KMS-11 (cell line): ENCODE measurements at regions not wholly inside any gene's neighbourhood (a gene's known extent, or its start where the extent isn't known, plus 50 kb on each side); places are given as distances from the start of the nearest gene placed in this dataset.

Experiments used
- H2AFZ ChIP-seq: fragments of 200-600 bp; sonication (generic); 2 replicates; pipeline ENCODE4 v1.6.1; 2016; ENCODE audit warnings: antibody characterized with exemption, mixed run types, low read depth
- H3K27ac ChIP-seq: fragments of 200-600 bp; sonication (generic); 2 replicates; pipeline ENCODE4 v1.6.1; 2016; ENCODE audit warnings: mild to moderate bottlenecking, mixed run types
- H3K27me3 ChIP-seq: fragments of 200-600 bp; sonication (generic); 2 replicates; pipeline ENCODE4 v1.6.1; 2017; ENCODE audit warnings: mild to moderate bottlenecking, low read depth, mixed run types, moderate library complexity; ENCODE audit not compliant: insufficient read depth
- H3K36me3 ChIP-seq: fragments of 200-600 bp; sonication (generic); 2 replicates; pipeline ENCODE4 v1.6.1; 2017; ENCODE audit warnings: mild to moderate bottlenecking, mixed run types; ENCODE audit not compliant: insufficient read depth
- H3K4me1 ChIP-seq: fragments of 200-600 bp; sonication (generic); 2 replicates; pipeline ENCODE4 v1.6.1; 2016; ENCODE audit warnings: mild to moderate bottlenecking, low read depth, mixed run types; ENCODE audit not compliant: poor library complexity, severe bottlenecking
- H3K4me2 ChIP-seq: fragments of 200-600 bp; sonication (generic); 2 replicates; pipeline ENCODE4 v1.7.0; 2016; ENCODE audit warnings: mild to moderate bottlenecking, mixed run types
- H3K4me3 ChIP-seq: fragments of 200-600 bp; sonication (generic); IDR thresholded peaks from 2 replicates; pipeline ENCODE4 v1.6.1; 2017; ENCODE audit warnings: low read depth, low read length, mixed read lengths; ENCODE audit not compliant: insufficient read depth
- H3K79me2 ChIP-seq: fragments of 200-600 bp; sonication (generic); 2 replicates; pipeline ENCODE4 v1.6.1; 2016; ENCODE audit warnings: low read depth, mixed run types; ENCODE audit not compliant: insufficient read depth
- H3K9ac ChIP-seq: fragments of 200-600 bp; sonication (generic); 2 replicates; pipeline ENCODE4 v1.6.1; 2016; ENCODE audit warnings: mild to moderate bottlenecking, mixed run types
- H4K20me1 ChIP-seq: fragments of 200-600 bp; sonication (generic); 2 replicates; pipeline ENCODE4 v1.6.1; 2016; ENCODE audit warnings: mild to moderate bottlenecking, mixed run types; ENCODE audit not compliant: insufficient read depth
- CTCF ChIP-seq: fragments of 200-600 bp; sonication (generic); conservative IDR thresholded peaks from 2 replicates; pipeline ENCODE4 v1.6.1; 2017; ENCODE audit warnings: low read depth, mild to moderate bottlenecking, antibody characterized with exemption, low read length, moderate library complexity, mixed read lengths

GRCh38 chr3:106078635-106079034 is 209.8 kb upstream of the CBLB start:
- H4K20me1 ChIP-seq = no peaks in the 10 kb centered on the region
- no peak overlapping the region for H3K4me3 ChIP-seq
- no peak overlapping the region for H3K9ac ChIP-seq
- H3K27ac ChIP-seq = no peak overlapping the region
- no peaks in the 10 kb centered on the region for H3K27me3 ChIP-seq
- no peak overlapping the region for H2AFZ ChIP-seq
- H3K79me2 ChIP-seq = no peaks in the 10 kb centered on the region
- no peak for TF ChIP-seq CTCF
- no peak overlapping the region for H3K4me2 ChIP-seq
- H3K36me3 ChIP-seq = no peaks in the 10 kb centered on the region
- H3K4me1 ChIP-seq = no peaks in the 10 kb centered on the region

- H3K27ac ChIP-seq = no peak overlapping the region
- no peak for TF ChIP-seq CTCF
- H3K36me3 ChIP-seq = no peaks in the 10 kb centered on the region
- H3K4me2 ChIP-seq = no peak overlapping the region
- H3K79me2 ChIP-seq = no peaks in the 10 kb centered on the region
- H3K9ac ChIP-seq = no peak overlapping the region
- no peaks in the 10 kb centered on the region for H4K20me1 ChIP-seq
- no peak overlapping the region for H3K4me3 ChIP-seq
- no peak overlapping the region for H2AFZ ChIP-seq
- H3K4me1 ChIP-seq = no peaks in the 10 kb centered on the region
- H3K27me3 ChIP-seq = no peaks in the 10 kb centered on the region
Measured at GRCh38 chr3:106082616-106083015, 213.8 kb upstream of the CBLB start.

GRCh38 chr3:106083207-106083606 is 214.4 kb upstream of the CBLB start:
- TF ChIP-seq CTCF = no peak
- Histone ChIP-seq H3K9ac (no peak overlapping the region), H3K4me2 (no peak overlapping the region), H3K79me2 (no peaks in the 10 kb centered on the region), H3K27me3 (no peaks in the 10 kb centered on the region), H3K36me3 (no peaks in the 10 kb centered on the region), H2AFZ (no peak overlapping the region), H3K4me1 (no peaks in the 10 kb centered on the region), H4K20me1 (no peaks in the 10 kb centered on the region), H3K4me3 (no peak overlapping the region), H3K27ac (no peak overlapping the region)

GRCh38 chr3:106083854-106084253 is 215.0 kb upstream of the CBLB start:
- Histone ChIP-seq H3K4me1 (no peaks in the 10 kb centered on the region), H3K4me2 (no peak overlapping the region), H3K27me3 (no peaks in the 10 kb centered on the region), H4K20me1 (no peaks in the 10 kb centered on the region), H2AFZ (no peak overlapping the region), H3K36me3 (no peaks in the 10 kb centered on the region), H3K27ac (no peak overlapping the region), H3K4me3 (no peak overlapping the region), H3K79me2 (no peaks in the 10 kb centered on the region), H3K9ac (no peak overlapping the region)
- TF ChIP-seq CTCF = no peak

GRCh38 chr3:106086038-106086437 is 217.2 kb upstream of the CBLB start:
- Histone ChIP-seq H3K27ac (no peak overlapping the region), H3K4me2 (no peak overlapping the region), H3K27me3 (no peaks in the 10 kb centered on the region), H3K9ac (no peak overlapping the region), H3K4me1 (no peaks in the 10 kb centered on the region), H3K4me3 (no peak overlapping the region), H4K20me1 (no peaks in the 10 kb centered on the region), H2AFZ (no peak overlapping the region), H3K36me3 (no peaks in the 10 kb centered on the region), H3K79me2 (no peaks in the 10 kb centered on the region)
- no peak for TF ChIP-seq CTCF
